ENCODE measurements at regions not wholly inside any gene's neighbourhood (a gene's known extent, or its start where the extent isn't known, plus 50 kb on each side); places are given as distances from the start of the nearest gene placed in this dataset.
"Not testable (repeated sequence)": the region's sequence is repeated elsewhere in the genome, so short reads cannot be mapped to it uniquely, and the experiment has no call there.

DNA sequence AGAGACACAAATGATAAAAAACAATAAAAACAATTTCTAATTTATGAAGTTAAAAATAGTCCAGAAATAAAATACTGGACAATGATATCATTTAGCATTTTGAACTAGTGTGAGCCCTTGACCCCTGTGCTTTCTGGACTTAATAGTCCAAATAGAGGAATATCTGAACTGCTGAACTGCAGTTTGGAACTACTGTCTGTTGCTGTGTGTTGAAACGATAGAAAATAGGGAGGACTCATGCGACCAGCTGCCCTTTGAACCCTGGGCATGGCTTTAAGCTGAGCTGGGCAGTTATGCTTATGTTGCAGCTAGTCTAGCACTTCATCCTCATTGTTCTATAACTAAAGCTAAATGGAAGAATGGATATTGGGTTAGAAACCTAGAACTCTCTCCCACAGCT is 99.5 kb downstream of the FMR1NB start:
- DNase-seq (ENCODE audit: low read depth) = no peak

DNA sequence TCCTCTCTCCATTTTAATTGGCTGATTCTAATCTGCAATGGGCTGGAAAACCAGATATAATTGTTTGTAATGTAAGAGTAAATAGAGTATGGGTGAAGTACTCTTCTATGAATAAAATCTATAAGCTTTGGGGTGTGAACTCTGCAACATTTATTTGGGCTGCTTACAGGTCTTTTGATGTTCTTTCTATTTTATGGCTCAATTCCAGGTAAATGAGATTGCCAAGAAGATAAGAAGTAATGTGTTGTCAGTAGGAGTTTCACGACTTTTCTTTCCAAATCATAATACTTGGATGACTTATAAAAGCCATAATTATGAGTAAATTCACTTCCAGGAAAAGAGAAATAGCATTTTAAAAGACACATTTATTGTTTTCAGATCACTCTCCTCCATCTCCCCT is 103.5 kb downstream of the FMR1NB start:
- no peak for DNase-seq (ENCODE audit: low read depth)

GRCh38 chrX:148120151-148120550 is 139.0 kb downstream of the FMR1NB start:
- no peak for DNase-seq (ENCODE audit: low read depth)

- no peak for DNase-seq (ENCODE audit: low read depth)
Measured at GRCh38 chrX:148120999-148121623, 140.0 kb downstream of the FMR1NB start.

DNA sequence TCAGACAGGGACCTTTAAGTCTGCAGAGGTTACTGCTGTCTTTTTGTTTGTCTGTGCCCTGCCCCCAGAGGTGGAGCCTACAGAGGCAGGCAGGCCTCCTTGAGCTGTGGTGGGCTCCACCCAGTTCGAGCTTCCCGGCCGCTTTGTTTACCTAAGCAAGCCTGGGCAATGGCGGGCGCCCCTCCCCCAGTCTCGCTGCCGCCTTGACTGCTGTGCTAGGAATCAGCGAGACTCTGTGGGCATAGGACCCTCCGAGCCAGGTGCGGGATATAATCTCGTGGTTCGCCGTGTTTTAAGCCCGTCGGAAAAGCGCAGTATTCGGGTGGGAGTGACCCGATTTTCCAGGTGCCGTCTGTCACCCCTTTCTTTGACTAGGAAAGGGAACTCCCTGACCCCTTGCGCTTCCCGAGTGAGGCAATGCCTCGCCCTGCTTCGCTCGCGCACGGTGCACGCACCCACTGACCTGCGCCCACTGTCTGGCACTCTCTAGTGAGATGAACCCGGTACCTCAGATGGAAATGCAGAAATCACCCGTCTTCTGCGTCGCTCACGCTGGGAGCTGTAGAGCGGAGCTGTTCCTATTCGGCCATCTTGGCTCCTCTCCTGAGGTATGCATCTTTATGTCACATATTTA is 147.9 kb downstream of the FMR1NB start:
- not testable (repeated sequence) for DNase-seq (ENCODE audit: low read depth)

GRCh38 chrX:148133105-148133725 is 152.1 kb downstream of the FMR1NB start:
- no peak for DNase-seq (ENCODE audit: low read depth)

GRCh38 chrX:148134578-148134977 is 153.4 kb downstream of the FMR1NB start:
- no peak for DNase-seq (ENCODE audit: low read depth)

DNA sequence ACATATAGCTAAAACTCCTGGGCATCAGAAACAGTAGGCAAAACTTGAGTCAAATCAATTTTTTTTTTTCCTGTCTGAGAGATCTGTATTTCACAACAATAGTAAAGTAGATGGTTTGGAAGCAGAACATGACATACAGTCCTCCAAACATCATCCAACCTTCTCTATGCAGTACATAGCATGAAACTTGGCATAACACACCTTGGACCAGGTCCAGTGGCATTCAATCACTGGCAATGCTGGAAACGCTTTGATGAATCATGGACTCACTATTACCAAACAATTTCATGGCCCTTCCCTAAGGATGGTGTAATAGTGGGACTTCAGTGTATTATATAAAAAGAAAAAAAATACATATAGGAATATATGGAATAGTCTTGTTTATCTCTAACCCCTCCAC is 154.6 kb downstream of the FMR1NB start:
- peak; percentile 0 for DNase-seq (ENCODE audit: low read depth)

DNA sequence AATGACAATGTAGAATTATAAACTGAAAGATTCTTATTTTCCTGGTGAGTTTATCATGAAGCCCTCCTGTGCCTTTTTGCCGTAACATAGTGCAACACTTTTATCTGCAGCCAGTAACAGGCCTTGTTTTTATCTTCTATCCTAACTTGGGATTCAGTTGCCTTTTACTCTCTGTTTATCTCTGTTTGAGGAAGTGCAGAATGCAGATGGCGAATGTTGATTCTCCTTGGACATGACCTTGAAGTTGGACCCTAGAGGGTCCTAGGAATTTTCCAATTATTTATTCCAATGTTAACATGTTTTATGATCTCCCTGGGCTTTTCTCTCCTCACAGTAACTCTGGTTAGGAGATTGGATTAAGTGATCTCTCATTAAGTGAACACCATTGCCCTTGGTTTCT is 165.0 kb downstream of the FMR1NB start:
- DNase-seq (ENCODE audit: low read depth) = no peak

- DNase-seq (ENCODE audit: low read depth) = no peak
Measured at GRCh38 chrX:148156986-148157385, 175.8 kb downstream of the FMR1NB start.

- DNase-seq (ENCODE audit: low read depth) = no peak
Measured at GRCh38 chrX:148159796-148160195, 178.7 kb downstream of the FMR1NB start.

DNA sequence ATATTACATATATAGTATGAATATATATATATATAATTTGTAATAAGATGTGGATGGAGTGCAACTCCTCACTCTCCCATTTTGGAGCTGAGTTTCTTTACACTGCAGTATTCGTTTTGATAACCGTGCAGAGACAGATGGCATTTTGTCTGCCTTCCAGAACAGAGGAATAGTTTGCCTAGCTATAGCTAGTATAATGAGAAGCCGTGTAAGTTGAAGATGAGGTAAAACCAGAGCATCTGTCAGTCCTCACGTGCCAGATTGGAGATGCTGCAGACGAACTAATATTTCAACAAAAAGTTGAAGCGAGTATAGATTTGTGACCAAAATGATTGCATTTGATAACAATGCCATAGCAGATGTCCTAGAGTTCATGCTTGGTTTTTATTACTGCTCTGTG is 180.6 kb downstream of the FMR1NB start:
- no peak for DNase-seq (ENCODE audit: low read depth)

DNA sequence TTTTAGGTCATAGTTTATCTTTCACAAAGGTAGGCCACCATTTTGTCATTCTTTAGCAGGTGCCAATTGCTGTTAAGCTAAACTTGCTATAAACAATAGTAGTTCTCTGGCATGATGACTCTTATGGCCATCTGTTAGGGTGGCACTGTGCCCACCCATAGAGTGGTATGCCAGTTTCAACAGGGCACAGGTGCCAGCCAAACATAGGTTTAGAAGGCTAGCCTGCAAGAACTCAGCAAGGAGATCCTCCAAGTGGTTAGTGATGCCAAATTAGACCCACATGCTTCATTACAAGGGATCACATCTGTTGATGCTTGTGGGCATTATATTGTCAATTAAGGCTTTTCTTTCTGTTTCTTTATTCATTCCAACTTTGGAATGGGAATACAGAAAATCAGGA is 204.5 kb downstream of the FMR1NB start:
- no peak for DNase-seq (ENCODE audit: low read depth)

GRCh38 chrX:148192547-148192946 is 211.4 kb downstream of the FMR1NB start:
- no peak for DNase-seq (ENCODE audit: low read depth)

DNA sequence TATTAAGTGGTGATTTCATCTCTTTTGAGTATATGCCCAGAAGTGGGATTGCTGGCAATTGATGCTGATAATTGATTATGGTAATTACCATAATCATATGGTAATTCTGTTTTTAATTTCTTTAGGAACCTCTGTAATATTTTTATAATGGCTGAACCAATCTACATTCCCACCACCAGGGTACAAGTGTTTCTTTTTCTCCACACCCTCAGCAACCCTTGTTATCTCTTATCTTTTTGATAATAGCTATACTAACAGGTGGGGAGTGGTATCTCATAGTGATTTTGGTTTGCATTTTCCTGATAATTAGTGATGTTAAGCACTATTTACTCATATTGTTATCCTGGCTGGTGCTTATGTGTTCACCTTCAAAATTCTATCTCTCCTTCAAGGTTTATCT is 212.6 kb downstream of the FMR1NB start:
- DNase-seq (ENCODE audit: low read depth) = no peak

DNA sequence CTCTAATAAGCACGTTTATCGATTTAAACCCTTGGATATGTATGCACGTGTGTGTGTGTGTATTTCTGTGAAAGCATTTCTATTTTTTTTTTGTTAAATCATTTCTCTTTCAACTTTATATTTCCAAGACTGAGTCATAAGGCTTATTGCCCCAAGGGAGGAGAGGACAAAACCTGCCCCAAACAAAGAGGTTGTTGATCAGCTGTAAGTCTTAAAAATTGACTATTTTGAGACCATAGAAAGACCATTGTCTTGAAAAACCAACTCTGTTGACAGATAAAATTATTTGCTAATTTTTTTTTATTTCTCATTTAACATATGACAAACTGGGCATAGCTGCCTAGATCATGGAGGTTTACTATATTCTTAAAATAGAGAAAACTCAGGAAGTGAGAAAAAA is 222.4 kb downstream of the FMR1NB start:
- DNase-seq (ENCODE audit: low read depth) = no peak

GRCh38 chrX:148204195-148204594 is 223.1 kb downstream of the FMR1NB start:
- DNase-seq (ENCODE audit: low read depth) = no peak

DNA sequence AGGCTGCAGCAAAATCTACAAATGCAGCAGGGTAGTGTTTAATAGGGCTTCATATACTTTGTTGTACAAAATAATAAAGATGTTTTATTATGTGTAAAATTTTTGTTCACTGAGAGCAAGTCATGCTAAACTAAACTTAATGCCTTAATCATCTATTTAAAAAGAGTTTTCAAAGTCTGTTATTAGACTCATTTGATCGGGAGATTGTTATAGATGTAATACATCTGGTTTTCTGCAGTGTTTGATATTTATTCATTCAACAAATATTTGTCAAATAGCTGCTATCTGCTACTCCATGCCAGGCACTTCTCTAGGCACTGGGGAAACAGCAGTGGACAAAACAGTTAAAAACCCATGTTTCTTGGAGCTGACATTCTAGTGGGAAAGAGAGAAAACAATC is 233.6 kb downstream of the FMR1NB start:
- no peak for DNase-seq (ENCODE audit: low read depth)

DNA sequence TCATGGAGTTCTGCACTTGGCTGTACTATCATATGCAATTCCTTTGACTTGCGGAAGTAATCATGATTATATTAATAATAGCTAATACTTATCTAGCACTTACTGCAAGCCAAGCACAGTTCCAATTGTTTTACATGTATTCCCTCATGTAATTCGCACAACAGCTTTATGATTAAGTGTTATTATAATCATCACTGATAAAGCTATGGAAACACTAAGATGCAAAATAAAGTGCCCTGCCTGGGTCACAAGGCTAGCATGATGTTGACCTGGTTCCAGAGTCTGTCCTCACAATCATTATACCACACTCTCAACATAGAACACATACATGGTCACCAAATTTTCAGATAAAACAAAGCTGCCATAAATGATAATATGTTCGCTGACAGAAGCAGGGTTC is 234.6 kb downstream of the FMR1NB start:
- DNase-seq (ENCODE audit: low read depth) = no peak

GRCh38 chrX:148223361-148223760 is 242.2 kb downstream of the FMR1NB start:
- no peak for DNase-seq (ENCODE audit: low read depth)

DNA sequence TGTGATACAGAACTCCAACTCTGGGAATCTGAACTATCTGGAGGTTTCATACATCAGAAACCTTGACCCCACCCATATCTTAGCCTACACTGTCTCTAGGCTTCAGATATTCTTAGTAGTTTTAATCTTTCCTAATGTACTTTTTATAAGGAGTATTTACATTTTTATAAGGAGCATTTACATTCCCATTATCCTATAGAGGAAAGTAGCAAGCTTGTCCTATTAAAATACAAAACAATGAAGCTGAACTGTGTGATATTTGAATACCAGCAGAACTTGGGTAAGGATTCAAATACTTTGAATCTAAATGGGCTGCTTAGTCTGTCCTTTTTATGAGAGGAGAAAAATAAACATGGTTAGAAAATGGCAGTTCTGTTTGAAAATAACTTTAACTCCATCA is 247.4 kb downstream of the FMR1NB start:
- no peak for DNase-seq (ENCODE audit: low read depth)

DNA sequence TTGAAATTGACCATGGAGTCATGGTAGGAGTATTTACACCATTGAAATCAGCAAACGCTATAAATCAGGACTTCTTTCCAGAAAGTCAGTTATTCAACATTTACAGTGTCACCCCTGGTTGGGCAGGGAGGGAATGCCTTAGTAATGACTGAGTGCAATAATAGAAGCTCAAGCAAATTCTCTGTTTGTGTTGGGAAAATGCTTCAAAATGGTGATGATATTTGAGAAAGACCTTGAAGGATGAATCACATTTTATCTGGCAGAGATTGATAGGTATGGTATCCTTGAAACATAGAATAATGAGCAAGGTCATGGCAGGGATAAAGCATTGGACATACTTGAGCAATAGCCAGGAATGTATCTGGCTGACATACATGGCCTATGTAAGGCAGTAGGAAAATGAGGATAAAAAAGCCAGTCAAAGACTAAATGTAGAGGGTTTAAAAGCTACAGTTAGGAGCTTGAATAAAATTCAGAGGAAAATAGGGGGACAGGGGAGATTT is 248.7 kb downstream of the FMR1NB start:
- DNase-seq (ENCODE audit: low read depth) = no peak

DNA sequence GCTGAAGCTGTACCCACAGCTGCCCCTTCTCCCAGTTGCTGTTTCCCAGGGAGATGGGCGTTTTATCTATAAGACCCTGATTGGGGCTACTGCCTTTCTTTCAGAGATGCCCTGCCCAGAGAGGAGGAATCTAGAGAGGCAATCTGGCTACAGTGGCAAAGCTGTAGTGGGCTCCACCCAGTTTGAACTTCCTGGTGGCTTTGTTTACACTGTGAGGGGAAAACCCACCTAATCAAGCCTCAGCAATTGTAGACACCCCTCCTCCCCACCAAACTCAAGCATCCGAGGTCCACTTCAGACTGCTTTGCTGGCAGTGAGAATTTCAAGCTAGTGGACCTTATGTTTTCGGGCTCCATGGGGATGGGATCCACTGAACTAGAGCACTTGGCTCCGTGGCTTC is 240.4 kb upstream of the AFF2 start:
- no peak for DNase-seq (ENCODE audit: low read depth)

DNA sequence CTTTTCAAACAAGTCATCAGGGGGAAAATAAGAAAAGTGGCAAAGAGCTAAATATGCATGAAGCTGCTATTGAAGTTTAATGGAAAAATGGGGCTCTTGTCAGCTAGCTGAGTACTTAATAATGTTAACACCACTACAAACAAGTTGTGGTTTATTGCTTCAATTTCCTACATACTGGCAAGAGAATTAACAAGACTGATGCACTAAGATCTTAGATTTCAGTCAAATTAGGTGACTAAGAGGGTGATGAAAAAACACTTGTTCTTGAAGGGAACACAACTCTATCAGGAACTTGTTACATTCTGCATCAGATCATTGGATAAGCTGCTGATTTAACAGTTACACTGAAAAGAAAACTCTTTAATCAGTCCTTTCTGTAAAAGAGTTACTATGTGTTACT is 234.6 kb upstream of the AFF2 start:
- no peak for DNase-seq (ENCODE audit: low read depth)
